T-cell (primary cell): ENCODE measurements at regions not wholly inside any gene's neighbourhood (a gene's known extent, or its start where the extent isn't known, plus 50 kb on each side); places are given as distances from the start of the nearest gene placed in this dataset.

ENCODE experiments used
- ATAC-seq, 4 experiments: fragments of 200-7000 bp in 3 of 4; fragments of 150-1000 bp in 1 of 4; cut with Tn5 transposase; replicated peaks in 1 of 4; 1 replicate in 3 of 4; 2 replicates in 1 of 4; pipeline ENCODE4 v1.10.0; 2021; ENCODE audit warnings: moderate library complexity in 3 of 4, mild to moderate bottlenecking in 2 of 4, moderate number of reproducible peaks in 1 of 4
- CTCF ChIA-PET, 2 donors: fragments of 300-600 bp; sonication (Branson Sonifier 250); formaldehyde crosslinking; loops; one replicate each; lab custom pipeline; 2022; ENCODE audit warnings: antibody characterized with exemption in 2 of 2; lab: Charles Lee
- POLR2A ChIA-PET, 2 donors: fragments of 300-600 bp; sonication (Branson Sonifier 250); formaldehyde crosslinking; loops; one replicate each; lab custom pipeline; 2022; ENCODE audit warnings: antibody characterized with exemption in 2 of 2; lab: Charles Lee
- DNase-seq, 35 experiments: peaks; one replicate each; pipeline versions ENCODE4 v3.0.0 to v3.0.0-alpha.2; 2013 to 2023
- H3K27ac ChIP-seq: one replicate; pipeline ENCODE4 v1.5.1; 2013; ENCODE audit warnings: low read length
- H3K27me3 ChIP-seq, 2 experiments: replicated peaks in 1 of 2; 1 replicate in 1 of 2; 2 replicates in 1 of 2; pipeline versions ENCODE4 v1.6.1 to v1.7.0; 2013; ENCODE audit warnings: low read length in 1 of 2, mixed read lengths in 1 of 2; ENCODE audit not compliant: control insufficient read depth in 2 of 2, insufficient read depth in 2 of 2; ENCODE audit errors: extremely low read depth in 1 of 2
- H3K36me3 ChIP-seq, 2 donors: 1 replicate in 1 of 2; 2 replicates in 1 of 2; pipeline versions ENCODE4 v1.6.1 to v1.7.0; 2013; ENCODE audit warnings: low read length in 1 of 2; ENCODE audit not compliant: control insufficient read depth in 2 of 2, insufficient read depth in 1 of 2; ENCODE audit errors: extremely low read depth in 1 of 2
- H3K4me1 ChIP-seq, 2 experiments: 1 replicate in 1 of 2; 2 replicates in 1 of 2; pipeline versions ENCODE4 v1.6.1 to v1.7.0; 2013; ENCODE audit warnings: low read length in 2 of 2, mixed read lengths in 1 of 2; ENCODE audit not compliant: insufficient read depth in 2 of 2, control insufficient read depth in 1 of 2; ENCODE audit errors: extremely low read depth in 1 of 2
- H3K4me3 ChIP-seq, 2 donors: 1 replicate in 1 of 2; 2 replicates in 1 of 2; pipeline versions ENCODE4 v1.5.1 to v1.7.0; 2013; ENCODE audit warnings: mild to moderate bottlenecking in 2 of 2, low read length in 1 of 2, moderate library complexity in 1 of 2; ENCODE audit not compliant: control insufficient read depth in 1 of 2; ENCODE audit errors: extremely low read depth in 1 of 2
- H3K9me3 ChIP-seq: 2 replicates; pipeline ENCODE4 v1.7.0; 2013
- H3K27ac Mint-ChIP-seq, 2 donors: one replicate each; pipeline ENCODE4 v1.8.0; 2020 to 2021; ENCODE audit warnings: mild to moderate bottlenecking in 2 of 2, mixed read lengths in 2 of 2
- H3K27me3 Mint-ChIP-seq, 2 donors: one replicate each; pipeline ENCODE4 v1.8.0; 2021 to 2022; ENCODE audit warnings: mixed read lengths in 2 of 2
- H3K36me3 Mint-ChIP-seq: one replicate; pipeline ENCODE4 v1.8.0; 2021; ENCODE audit warnings: mixed read lengths
- H3K4me1 Mint-ChIP-seq, 3 donors: one replicate each; pipeline ENCODE4 v1.8.0; 2020 to 2022; ENCODE audit warnings: mixed read lengths in 3 of 3, mild to moderate bottlenecking in 1 of 3
- H3K4me3 Mint-ChIP-seq, 3 donors: one replicate each; pipeline ENCODE4 v1.8.0; 2020 to 2022; ENCODE audit warnings: mild to moderate bottlenecking in 3 of 3, mixed read lengths in 3 of 3, moderate library complexity in 3 of 3
- H3K9me3 Mint-ChIP-seq, 3 donors: one replicate each; pipeline ENCODE4 v1.8.0; 2020 to 2022; ENCODE audit warnings: mixed read lengths in 3 of 3
- WGBS: methylation state at CpG from one replicate; pipeline ENCODE4 v1.1.5; 2013; ENCODE audit warnings: missing lambda C conversion rate; ENCODE audit not compliant: insufficient coverage; 5-methylcytosine and 5-hydroxymethylcytosine counted together

DNA sequence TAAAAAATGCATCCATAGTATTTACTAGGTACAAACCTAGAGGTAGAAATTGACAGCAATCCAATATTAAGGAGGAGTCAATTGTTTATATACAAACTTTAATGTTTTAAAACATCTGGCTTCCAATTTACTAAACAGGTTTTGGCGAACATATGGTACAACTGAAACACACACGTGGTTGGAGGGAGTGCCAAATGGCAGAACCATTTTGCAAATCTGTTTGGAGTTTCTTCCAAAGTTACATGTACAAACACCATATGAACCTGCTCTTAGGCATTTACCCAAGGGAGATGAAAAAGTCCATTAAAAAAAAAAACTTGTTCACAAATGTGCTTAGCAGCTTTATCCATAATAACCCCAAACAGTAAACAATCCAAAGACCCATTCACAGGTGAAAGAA, 159.8 kb upstream of the MYOCD start:
- H3K4me1 ChIP-seq = no peaks in the 10 kb centered on the region
- ATAC-seq = no peak
- H3K27ac ChIP-seq = no peak overlapping the region
- Mint-ChIP-seq H3K36me3 (no peaks in the 10 kb centered on the region), H3K4me3 (no peak overlapping the region), H3K9me3 (peaks cover 0 to 25% (median 13%) of the 10 kb centered on the region in 3 donors), H3K27ac (no peak overlapping the region), H3K4me1 (no peaks in the 10 kb centered on the region), H3K27me3 (no peaks in the 10 kb centered on the region)
- H3K4me3 ChIP-seq = no peak overlapping the region
- ChIA-PET CTCF (no interaction called here), POLR2A (no interaction called here)
- H3K27me3 ChIP-seq = no peaks in the 10 kb centered on the region
- no peaks in the 10 kb centered on the region for H3K36me3 ChIP-seq
- H3K9me3 ChIP-seq = no peaks in the 10 kb centered on the region
- DNase-seq = no peak
- no CpG with 5 or more reads among the region's 2 CpGs for WGBS

DNA sequence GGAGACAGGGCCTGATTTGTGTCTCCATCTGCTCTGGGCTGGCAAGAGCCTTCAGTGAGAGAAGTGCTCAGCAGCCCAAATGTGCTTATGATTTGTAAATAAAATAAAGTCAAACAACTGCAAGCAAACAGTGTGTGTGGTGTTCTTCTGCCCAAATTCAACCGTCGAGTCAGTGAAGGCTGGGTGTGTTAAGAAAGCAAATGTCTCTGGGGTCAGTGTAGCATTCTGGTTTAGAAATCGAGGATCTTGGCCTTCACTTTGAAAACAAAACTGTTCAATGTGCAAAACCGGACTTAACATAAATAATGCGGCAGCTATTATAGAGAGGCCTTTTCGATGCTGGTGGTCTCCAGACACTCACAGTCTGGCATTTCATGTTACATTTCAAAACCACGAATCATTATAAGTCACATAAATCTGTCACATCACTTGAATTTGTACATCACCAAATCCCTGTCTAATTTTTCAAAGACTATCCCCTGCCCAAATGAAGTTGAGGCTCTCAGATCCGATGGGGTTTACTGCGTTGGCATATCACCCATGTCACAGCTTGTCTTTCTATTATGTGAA, 158.6 kb upstream of the MYOCD start:
- Mint-ChIP-seq H3K36me3 (no peaks in the 10 kb centered on the region), H3K4me1 (no peaks in the 10 kb centered on the region), H3K27me3 (no peaks in the 10 kb centered on the region), H3K4me3 (no peak overlapping the region), H3K9me3 (peaks cover 0 to 23% (median 11%) of the 10 kb centered on the region in 3 donors), H3K27ac (no peak overlapping the region)
- WGBS = 72% methylated on average over 7 of the region's 9 CpGs
- Histone ChIP-seq H3K4me3 (no peak overlapping the region), H3K27ac (no peak overlapping the region), H3K27me3 (no peaks in the 10 kb centered on the region), H3K36me3 (no peaks in the 10 kb centered on the region), H3K9me3 (no peaks in the 10 kb centered on the region), H3K4me1 (no peaks in the 10 kb centered on the region)
- DNase-seq (no peak), ATAC-seq (no peak)
- POLR2A ChIA-PET = no interaction called here
- CTCF ChIA-PET = no interaction called here

DNA sequence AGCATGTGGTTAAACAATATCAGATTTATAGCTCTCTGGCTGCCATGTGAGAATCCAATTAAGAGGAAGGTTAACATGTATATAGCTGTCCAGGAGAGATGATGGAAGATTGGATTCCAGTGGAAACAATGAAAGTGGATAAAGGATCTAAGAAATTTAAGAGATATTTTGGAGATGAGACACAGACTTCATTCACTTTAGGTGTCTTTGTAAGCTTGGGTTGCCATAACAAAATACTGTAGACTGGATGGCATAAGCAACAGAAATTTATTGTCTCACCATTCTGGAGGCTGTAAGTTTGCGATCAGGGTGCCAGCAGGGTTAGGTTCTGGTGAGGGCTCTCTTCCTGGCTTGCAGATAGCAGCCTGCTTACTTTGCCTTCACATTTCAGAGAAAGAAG, 155.9 kb upstream of the MYOCD start:
- H3K4me3 Mint-ChIP-seq = no peak overlapping the region

DNA sequence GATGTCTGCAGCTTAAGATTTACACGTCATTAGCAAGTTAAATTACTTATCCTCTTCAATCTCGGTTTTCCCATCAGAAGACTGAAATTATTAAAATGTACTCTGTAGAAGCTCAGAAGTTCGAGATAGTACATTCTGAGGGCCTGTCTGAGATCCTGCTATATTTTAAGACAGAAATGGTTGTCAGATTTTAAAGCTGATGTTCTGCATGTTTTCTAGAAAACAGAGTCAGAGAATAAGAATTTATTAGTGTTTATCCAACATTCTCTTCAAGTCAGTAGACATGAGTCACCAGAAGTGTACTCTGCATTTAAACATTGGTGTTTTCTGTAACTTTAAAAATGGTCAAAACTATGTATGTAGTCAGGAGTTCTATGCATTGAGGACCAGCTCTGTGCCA, 155.2 kb upstream of the MYOCD start:
- no peaks in the 10 kb centered on the region for H3K9me3 ChIP-seq
- Mint-ChIP-seq H3K27me3 (no peaks in the 10 kb centered on the region), H3K9me3 (peaks cover 3 to 16% (median 3%) of the 10 kb centered on the region in 3 donors), H3K27ac (no peak overlapping the region), H3K4me1 (no peaks in the 10 kb centered on the region), H3K36me3 (no peaks in the 10 kb centered on the region), H3K4me3 (no peak overlapping the region)
- H3K4me3 ChIP-seq = no peak overlapping the region
- no peaks in the 10 kb centered on the region for H3K36me3 ChIP-seq
- WGBS = no CpG with 5 or more reads among the region's 3 CpGs
- CTCF ChIA-PET = interaction anchor here in 1 of 2 donors (0.6 to 0.7 kb wide), 2 partner anchors 563 to 749 kb away, joined by 3 to 5 read pairs; no protein-coding TSS in a partner anchor
- ATAC-seq (no peak), DNase-seq (no peak)
- no peaks in the 10 kb centered on the region for H3K4me1 ChIP-seq
- POLR2A ChIA-PET = no interaction called here
- no peaks in the 10 kb centered on the region for H3K27me3 ChIP-seq
- H3K27ac ChIP-seq = no peak overlapping the region

More for the DNA sequence above, 155.9 kb upstream of the MYOCD start:
- Histone ChIP-seq H3K9me3 (no peaks in the 10 kb centered on the region), H3K36me3 (no peaks in the 10 kb centered on the region), H3K27ac (no peak overlapping the region), H3K4me1 (no peaks in the 10 kb centered on the region), H3K27me3 (no peaks in the 10 kb centered on the region), H3K4me3 (no peak overlapping the region)
- no peaks in the 10 kb centered on the region for H3K4me1 Mint-ChIP-seq
- DNase-seq (no peak), ATAC-seq (no peak)
- no CpG with 5 or more reads among the region's 1 CpG for WGBS
- ChIA-PET POLR2A (no interaction called here), CTCF (interaction anchor here in 1 of 2 donors (0.6 kb wide), 1 partner anchor 562 kb away, joined by 3 read pairs; no protein-coding TSS in a partner anchor)
- no peaks in the 10 kb centered on the region for H3K27me3 Mint-ChIP-seq
- no peak overlapping the region for H3K27ac Mint-ChIP-seq
- no peaks in the 10 kb centered on the region for H3K36me3 Mint-ChIP-seq
- peaks cover 0 to 16% (median 3%) of the 10 kb centered on the region in 3 donors for H3K9me3 Mint-ChIP-seq

DNA sequence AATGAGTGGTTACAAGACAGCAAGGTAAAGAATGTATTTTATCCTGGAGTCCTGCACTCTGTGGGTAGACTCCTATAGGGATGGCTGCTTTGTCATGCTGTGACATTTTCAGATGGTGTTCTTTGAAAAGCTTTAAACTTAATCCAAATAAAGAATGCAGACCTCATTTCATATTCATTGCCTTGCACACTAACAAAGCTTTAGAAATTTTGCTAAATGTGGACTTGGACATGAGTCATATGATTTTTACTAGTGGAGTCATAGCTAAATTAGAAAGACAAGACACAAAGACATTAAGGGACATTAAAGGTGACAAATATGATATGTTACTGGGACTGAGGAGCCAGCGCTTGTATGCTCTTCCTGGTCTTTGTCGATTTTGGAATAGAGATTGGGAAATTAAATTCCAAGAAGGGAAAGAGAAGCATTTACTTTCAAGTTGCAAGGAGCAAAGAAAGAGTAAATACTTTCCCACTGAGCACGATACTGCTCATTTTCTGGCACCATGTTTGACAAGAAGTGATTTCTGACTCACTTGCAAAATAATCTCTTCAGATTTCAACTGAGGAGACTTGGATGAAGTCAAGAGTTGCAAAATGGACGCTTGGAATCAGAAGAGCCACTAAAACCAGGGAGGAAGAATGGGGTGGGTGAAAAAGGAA, 152.9 kb upstream of the MYOCD start:
- CTCF ChIA-PET = no interaction called here
- Mint-ChIP-seq H3K4me1 (no peaks in the 10 kb centered on the region), H3K36me3 (no peaks in the 10 kb centered on the region), H3K27ac (no peak overlapping the region), H3K27me3 (no peaks in the 10 kb centered on the region), H3K9me3 (peaks cover 3 to 18% (median 3%) of the 10 kb centered on the region in 3 donors), H3K4me3 (no peak overlapping the region)
- Histone ChIP-seq H3K27ac (no peak overlapping the region), H3K27me3 (no peaks in the 10 kb centered on the region), H3K4me3 (no peak overlapping the region), H3K36me3 (no peaks in the 10 kb centered on the region), H3K4me1 (no peaks in the 10 kb centered on the region), H3K9me3 (no peaks in the 10 kb centered on the region)
- 100% methylated on average over 1 of the region's 4 CpGs for WGBS
- POLR2A ChIA-PET = no interaction called here
- ATAC-seq (no peak), DNase-seq (no peak)

DNA sequence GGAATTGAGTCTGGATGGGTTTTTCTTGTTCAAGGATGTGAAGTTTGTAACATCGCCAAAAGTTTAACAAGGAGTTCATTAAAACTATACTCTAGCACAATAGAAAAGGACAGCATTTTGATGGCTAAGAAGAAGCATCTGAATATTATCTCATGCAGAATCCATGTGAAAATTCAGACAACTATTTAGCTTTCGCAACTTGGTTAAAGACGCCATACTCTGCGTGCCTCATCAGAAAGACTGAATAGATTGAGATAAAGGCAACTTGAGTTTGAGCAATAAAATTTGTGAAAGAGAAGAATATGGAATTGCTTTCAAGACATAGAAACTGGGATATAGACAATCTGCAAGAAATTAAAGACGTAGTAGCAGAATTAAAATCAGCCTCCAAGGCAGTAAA, 151.1 kb upstream of the MYOCD start:
- no peak overlapping the region for H3K4me3 ChIP-seq
- Mint-ChIP-seq H3K4me1 (no peaks in the 10 kb centered on the region), H3K4me3 (no peak overlapping the region), H3K36me3 (no peaks in the 10 kb centered on the region), H3K27ac (no peak overlapping the region), H3K27me3 (no peaks in the 10 kb centered on the region), H3K9me3 (peaks cover 3 to 12% (median 3%) of the 10 kb centered on the region in 3 donors)
- ChIA-PET POLR2A (no interaction called here), CTCF (no interaction called here)
- H3K4me1 ChIP-seq = no peaks in the 10 kb centered on the region
- no peaks in the 10 kb centered on the region for H3K36me3 ChIP-seq
- ATAC-seq = no peak
- WGBS = 82% methylated on average over 3 of the region's 5 CpGs
- no peak overlapping the region for H3K27ac ChIP-seq
- H3K27me3 ChIP-seq = no peaks in the 10 kb centered on the region
- H3K9me3 ChIP-seq = no peaks in the 10 kb centered on the region
- DNase-seq = no peak
